HCT116 (cell line): ENCODE measurements at regions not wholly inside any gene's neighbourhood (a gene's known extent, or its start where the extent isn't known, plus 50 kb on each side); places are given as distances from the start of the nearest gene placed in this dataset.

Source experiments
- ATAC-seq: fragments of 200-7000 bp; cut with Tn5 transposase; 2 replicates; pipeline ENCODE4 v1.9.1; 2020; ENCODE audit warnings: mild to moderate bottlenecking, moderate library complexity
- BruUV-seq: library from RNA; stranded (reverse); fragments of 400-500 nt; replicated peaks from 2 replicates; lab custom pipeline; 2021; lab: Mats Ljungman, UMichigan
- CTCF ChIA-PET: fragments of 300-600 bp; sonication (Branson Sonifier 250); formaldehyde crosslinking; loops from one replicate; lab custom pipeline; 2021; ENCODE audit warnings: antibody characterized with exemption; lab: Charles Lee
- POLR2A ChIA-PET: fragments of 300-600, 350-600 bp; sonication (Branson Sonifier 250); formaldehyde crosslinking; loops from one replicate; lab custom pipeline; 2021; ENCODE audit warnings: antibody characterized with exemption; lab: Charles Lee
- RAD21 ChIA-PET, 2 experiments: fragments of 300-600 bp; sonication (Branson Sonifier 250); formaldehyde crosslinking; loops; one replicate each; lab custom pipeline; 2023; ENCODE audit warnings: low total read pairs in 2 of 2; ENCODE audit not compliant: uncharacterized antibody in 2 of 2, unreplicated experiment in 2 of 2, low non-redundant PET in 1 of 2; lab: Charles Lee
- DNase-seq: peaks from one replicate; pipeline ENCODE4 v3.0.0-alpha.2; 2010; ENCODE audit warnings: low read depth, low spot score
- H2AFZ ChIP-seq: fragments of 200-600 bp; shearing (Covaris generic), sonication (generic); 2 replicates; pipeline ENCODE4 v1.6.1; 2017; ENCODE audit warnings: low read depth, mixed run types, mixed read lengths, antibody characterized with exemption, low read length; ENCODE audit not compliant: poor library complexity, severe bottlenecking
- H3K27ac ChIP-seq: 2 replicates; pipeline ENCODE4 v1.5.1; 2012; ENCODE audit warnings: low read depth, low read length
- H3K27me3 ChIP-seq: fragments of 200-600 bp; sonication (generic); 2 replicates; pipeline ENCODE4 v1.6.1; 2016; ENCODE audit warnings: mixed run types, low read length, mixed read lengths; ENCODE audit not compliant: insufficient read depth
- H3K36me3 ChIP-seq, 2 experiments: fragments of 200-500 bp in 1 of 2; fragments of 200-600 bp in 1 of 2; sonication (Bioruptor generic) in 1 of 2; sonication (generic) in 1 of 2; 2 replicates each; pipeline versions ENCODE4 v1.5.1 to v1.6.1; 2014 to 2016; ENCODE audit warnings: low read length in 2 of 2, inconsistent platforms in 1 of 2, mixed read lengths in 1 of 2, mixed run types in 1 of 2; ENCODE audit not compliant: insufficient read depth in 2 of 2, control insufficient read depth in 1 of 2
- H3K4me1 ChIP-seq, 2 experiments: fragments of 200-600 bp in 1 of 2; sonication (generic) in 1 of 2; 2 replicates each; pipeline versions ENCODE4 v1.5.1 to v1.6.1; 2012 to 2017; ENCODE audit warnings: low read length in 2 of 2, inconsistent platforms in 1 of 2, mild to moderate bottlenecking in 1 of 2, mixed read lengths in 1 of 2, mixed run types in 1 of 2, moderate library complexity in 1 of 2; ENCODE audit not compliant: insufficient read depth in 2 of 2, control insufficient read depth in 1 of 2
- H3K4me2 ChIP-seq: fragments of 200-600 bp; sonication (generic); 2 replicates; pipeline ENCODE4 v1.6.1; 2017; ENCODE audit warnings: mixed run types, low read length, mixed read lengths
- H3K4me3 ChIP-seq, 2 experiments: fragments of 200-600 bp in 1 of 2; sonication (generic) in 1 of 2; replicated peaks in 1 of 2; 2 replicates each; pipeline ENCODE4 v1.5.1; 2011 to 2016; ENCODE audit warnings: low read length in 2 of 2, control low read depth in 1 of 2, low read depth in 1 of 2, mild to moderate bottlenecking in 1 of 2, mixed read lengths in 1 of 2, mixed run types in 1 of 2
- H3K79me2 ChIP-seq: fragments of 200-600 bp; sonication (generic); 2 replicates; pipeline ENCODE4 v1.6.1; 2017; ENCODE audit warnings: mild to moderate bottlenecking, mixed run types, low read length, moderate library complexity, mixed read lengths; ENCODE audit not compliant: insufficient read depth
- H3K9ac ChIP-seq: fragments of 200-600 bp; sonication (generic); 2 replicates; pipeline ENCODE4 v1.6.1; 2016; ENCODE audit warnings: low read length, mixed read lengths
- H3K9me2 ChIP-seq: fragments of 200-600 bp; sonication (generic), shearing (Covaris generic); 2 replicates; pipeline ENCODE4 v1.6.1; 2017; ENCODE audit warnings: mixed run types, mild to moderate bottlenecking, moderate library complexity; ENCODE audit not compliant: insufficient read depth
- H3K9me3 ChIP-seq, 2 experiments: fragments of 200-500 bp in 1 of 2; fragments of 200-600 bp in 1 of 2; sonication (Bioruptor generic) in 1 of 2; sonication (generic) in 1 of 2; 2 replicates each; pipeline ENCODE4 v1.6.1; 2014 to 2017; ENCODE audit warnings: low read length in 2 of 2, mixed read lengths in 2 of 2, inconsistent platforms in 1 of 2, low read depth in 1 of 2, mild to moderate bottlenecking in 1 of 2, mixed run types in 1 of 2, moderate library complexity in 1 of 2; ENCODE audit not compliant: control insufficient read depth in 1 of 2, insufficient read depth in 1 of 2
- H4K20me1 ChIP-seq: fragments of 200-600 bp; sonication (generic), shearing (Covaris generic); 2 replicates; pipeline ENCODE4 v1.6.1; 2017; ENCODE audit warnings: mixed run types, mild to moderate bottlenecking, moderate library complexity; ENCODE audit not compliant: insufficient read depth
- CEBPB ChIP-seq: IDR thresholded peaks from 2 replicates; pipeline ENCODE4 v1.6.1; 2012; ENCODE audit warnings: low read depth
- EGR1 ChIP-seq: IDR thresholded peaks from 2 replicates; pipeline ENCODE4 v1.6.1; 2012; ENCODE audit warnings: low read depth
- FOSL1 ChIP-seq: IDR thresholded peaks from 2 replicates; pipeline ENCODE4 v1.6.1; 2012; ENCODE audit warnings: low read depth
- MAX ChIP-seq: IDR thresholded peaks from 2 replicates; pipeline ENCODE4 v1.6.1; 2012
- RAD21 ChIP-seq: IDR thresholded peaks from 2 replicates; pipeline ENCODE4 v1.6.1; 2012; ENCODE audit warnings: low read depth, mild to moderate bottlenecking
- REST ChIP-seq: IDR thresholded peaks from 2 replicates; pipeline ENCODE4 v1.6.1; 2012; ENCODE audit warnings: low read depth
- SP1 ChIP-seq: IDR thresholded peaks from 2 replicates; pipeline ENCODE4 v1.6.1; 2012; ENCODE audit warnings: low read depth
- SRF ChIP-seq: IDR thresholded peaks from 2 replicates; pipeline ENCODE4 v1.6.1; 2012; ENCODE audit warnings: low read depth
- YY1 ChIP-seq: IDR thresholded peaks from 2 replicates; pipeline ENCODE4 v1.6.1; 2011; ENCODE audit warnings: low read length, low read depth, moderate library complexity, mild to moderate bottlenecking; ENCODE audit not compliant: insufficient replicate concordance; ENCODE audit errors: extremely low read depth
- ZBTB33 ChIP-seq: IDR thresholded peaks from 2 replicates; pipeline ENCODE4 v1.6.1; 2011; ENCODE audit warnings: mild to moderate bottlenecking, low read length, moderate library complexity; ENCODE audit not compliant: insufficient replicate concordance; ENCODE audit errors: extremely low read depth
- ZNF274 ChIP-seq: fragments of 200-500 bp; sonication (Bioruptor generic); IDR thresholded peaks from 2 replicates; pipeline ENCODE4 v1.6.1; 2014; ENCODE audit warnings: mild to moderate bottlenecking, low read depth, low read length, inconsistent platforms
- intact Hi-C: fragments of 100-400 bp; cut with micrococcal nuclease; formaldehyde crosslinking; loops from 2 replicates; pipeline ENCODE4 v1.10.0; 2022

GRCh38 chr4:14404730-14405129, 597.6 kb upstream of the CPEB2 start:
- no TSS peak for BruUV-seq
- intact Hi-C loops = no loop called here
- no peaks in the 10 kb centered on the region for H3K79me2 ChIP-seq
- no peak for ATAC-seq
- no peaks in the 10 kb centered on the region for H3K9me2 ChIP-seq
- H3K36me3 ChIP-seq = no peaks in the 10 kb centered on the region
- no peak overlapping the region for H2AFZ ChIP-seq
- ChIA-PET RAD21 (no interaction called here), CTCF (no interaction called here), POLR2A (no interaction called here)
- H3K27ac ChIP-seq = no peak overlapping the region
- no peak overlapping the region for H3K9ac ChIP-seq
- no peak for DNase-seq
- H3K4me3 ChIP-seq = no peak overlapping the region
- no peaks in the 10 kb centered on the region for H3K27me3 ChIP-seq
- H4K20me1 ChIP-seq = no peaks in the 10 kb centered on the region
- H3K4me2 ChIP-seq = no peak overlapping the region
- peaks cover 6 to 24% of the 10 kb centered on the region in 2 experiments; a peak in 3 of 4 replicates for H3K9me3 ChIP-seq
- TF ChIP-seq EGR1 = no peak
- TF ChIP-seq MAX = no peak
- no peak for TF ChIP-seq FOSL1
- TF ChIP-seq ZBTB33 = no peak
- no peak for TF ChIP-seq ZNF274
- no peak for TF ChIP-seq REST
- no peak for TF ChIP-seq CEBPB
- TF ChIP-seq SP1 = no peak
- no peak for TF ChIP-seq SRF
- no peak for TF ChIP-seq YY1
- no peak for TF ChIP-seq RAD21
- no peaks in the 10 kb centered on the region for H3K4me1 ChIP-seq
